ENCODE measurements at regions not wholly inside any gene's neighbourhood (a gene's known extent, or its start where the extent isn't known, plus 50 kb on each side); places are given as distances from the start of the nearest gene placed in this dataset.

- no peaks in the 10 kb centered on the region for H3K27me3 Mint-ChIP-seq (ENCODE audit: low read depth)
- H3K4me1 Mint-ChIP-seq (ENCODE audit: low read depth) = no peaks in the 10 kb centered on the region
- H3K9me3 Mint-ChIP-seq = peaks cover 8% of the 10 kb centered on the region
- ATAC-seq (no peak), DNase-seq (no peak)
- no peak overlapping the region for H3K4me3 Mint-ChIP-seq
- H3K36me3 Mint-ChIP-seq (ENCODE audit: insufficient read depth) = no peaks in the 10 kb centered on the region
Measured at GRCh38 chr10:35927341-35927740, 285.2 kb upstream of the FZD8 start.

- Mint-ChIP-seq H3K4me1 (ENCODE audit: low read depth) (no peaks in the 10 kb centered on the region), H3K27me3 (ENCODE audit: low read depth) (no peaks in the 10 kb centered on the region), H3K36me3 (ENCODE audit: insufficient read depth) (no peaks in the 10 kb centered on the region), H3K9me3 (peaks cover 8% of the 10 kb centered on the region), H3K4me3 (no peak overlapping the region)
- ATAC-seq (no peak), DNase-seq (no peak)
Measured at GRCh38 chr10:35926846-35927245, 284.8 kb upstream of the FZD8 start.

- ATAC-seq (no peak), DNase-seq (no peak)
- Mint-ChIP-seq H3K36me3 (ENCODE audit: insufficient read depth) (no peaks in the 10 kb centered on the region), H3K9me3 (peaks cover 5% of the 10 kb centered on the region), H3K4me1 (ENCODE audit: low read depth) (no peaks in the 10 kb centered on the region), H3K27me3 (ENCODE audit: low read depth) (no peaks in the 10 kb centered on the region), H3K4me3 (no peak overlapping the region)
Measured at GRCh38 chr10:35925493-35925892, 283.4 kb upstream of the FZD8 start.

GRCh38 chr10:35924759-35925158 is 282.7 kb upstream of the FZD8 start:
- Mint-ChIP-seq H3K36me3 (ENCODE audit: insufficient read depth) (no peaks in the 10 kb centered on the region), H3K9me3 (peaks cover under 1% of the 10 kb centered on the region), H3K4me3 (no peak overlapping the region), H3K27me3 (ENCODE audit: low read depth) (no peaks in the 10 kb centered on the region), H3K4me1 (ENCODE audit: low read depth) (no peaks in the 10 kb centered on the region)
- DNase-seq (no peak), ATAC-seq (no peak)

GRCh38 chr10:35922876-35923600 is 280.9 kb upstream of the FZD8 start:
- no peaks in the 10 kb centered on the region for H3K27me3 Mint-ChIP-seq (ENCODE audit: low read depth)
- ATAC-seq = no peak
- no peaks in the 10 kb centered on the region for H3K4me1 Mint-ChIP-seq (ENCODE audit: low read depth)
- no peak overlapping the region for H3K4me3 Mint-ChIP-seq
- H3K36me3 Mint-ChIP-seq (ENCODE audit: insufficient read depth) = no peaks in the 10 kb centered on the region
- no peak for DNase-seq
- H3K9me3 Mint-ChIP-seq = no peaks in the 10 kb centered on the region

- Mint-ChIP-seq H3K36me3 (ENCODE audit: insufficient read depth) (no peaks in the 10 kb centered on the region), H3K4me3 (no peak overlapping the region), H3K9me3 (no peaks in the 10 kb centered on the region), H3K27me3 (ENCODE audit: low read depth) (no peaks in the 10 kb centered on the region), H3K4me1 (ENCODE audit: low read depth) (no peaks in the 10 kb centered on the region)
- ATAC-seq (no peak), DNase-seq (no peak)
Measured at GRCh38 chr10:35921866-35922350, 279.8 kb upstream of the FZD8 start.

- DNase-seq (no peak), ATAC-seq (no peak)
- no peaks in the 10 kb centered on the region for H3K36me3 Mint-ChIP-seq (ENCODE audit: insufficient read depth)
- no peaks in the 10 kb centered on the region for H3K27me3 Mint-ChIP-seq (ENCODE audit: low read depth)
- H3K4me3 Mint-ChIP-seq = no peak overlapping the region
- H3K9me3 Mint-ChIP-seq = no peaks in the 10 kb centered on the region
- no peaks in the 10 kb centered on the region for H3K4me1 Mint-ChIP-seq (ENCODE audit: low read depth)
Measured at GRCh38 chr10:35916791-35917190, 274.7 kb upstream of the FZD8 start.

GRCh38 chr10:35913628-35914027 is 271.5 kb upstream of the FZD8 start:
- H3K4me3 Mint-ChIP-seq = no peak overlapping the region
- no peak for ATAC-seq

GRCh38 chr10:35912615-35913569 is 270.8 kb upstream of the FZD8 start:
- H3K4me1 Mint-ChIP-seq (ENCODE audit: low read depth) = no peaks in the 10 kb centered on the region
- H3K9me3 Mint-ChIP-seq = no peaks in the 10 kb centered on the region
- ATAC-seq (no peak), DNase-seq (no peak)
- no peak overlapping the region for H3K4me3 Mint-ChIP-seq
- H3K27me3 Mint-ChIP-seq (ENCODE audit: low read depth) = no peaks in the 10 kb centered on the region
- no peaks in the 10 kb centered on the region for H3K36me3 Mint-ChIP-seq (ENCODE audit: insufficient read depth)

More at GRCh38 chr10:35913628-35914027, 271.5 kb upstream of the FZD8 start:
- DNase-seq = no peak
- Mint-ChIP-seq H3K27me3 (ENCODE audit: low read depth) (no peaks in the 10 kb centered on the region), H3K9me3 (no peaks in the 10 kb centered on the region), H3K4me1 (ENCODE audit: low read depth) (no peaks in the 10 kb centered on the region), H3K36me3 (ENCODE audit: insufficient read depth) (no peaks in the 10 kb centered on the region)

GRCh38 chr10:35911954-35912353 is 269.9 kb upstream of the FZD8 start:
- no peaks in the 10 kb centered on the region for H3K9me3 Mint-ChIP-seq
- DNase-seq = no peak
- no peak overlapping the region for H3K4me3 Mint-ChIP-seq
- no peaks in the 10 kb centered on the region for H3K36me3 Mint-ChIP-seq (ENCODE audit: insufficient read depth)
- no peaks in the 10 kb centered on the region for H3K4me1 Mint-ChIP-seq (ENCODE audit: low read depth)
- no peaks in the 10 kb centered on the region for H3K27me3 Mint-ChIP-seq (ENCODE audit: low read depth)
- no peak for ATAC-seq

- no peak overlapping the region for H3K4me3 Mint-ChIP-seq
- no peaks in the 10 kb centered on the region for H3K36me3 Mint-ChIP-seq (ENCODE audit: insufficient read depth)
- ATAC-seq (no peak), DNase-seq (no peak)
- no peaks in the 10 kb centered on the region for H3K27me3 Mint-ChIP-seq (ENCODE audit: low read depth)
- H3K4me1 Mint-ChIP-seq (ENCODE audit: low read depth) = no peaks in the 10 kb centered on the region
- no peaks in the 10 kb centered on the region for H3K9me3 Mint-ChIP-seq
Measured at GRCh38 chr10:35911233-35911632, 269.1 kb upstream of the FZD8 start.

- Mint-ChIP-seq H3K9me3 (no peaks in the 10 kb centered on the region), H3K27me3 (ENCODE audit: low read depth) (no peaks in the 10 kb centered on the region), H3K4me1 (ENCODE audit: low read depth) (no peaks in the 10 kb centered on the region), H3K4me3 (no peak overlapping the region), H3K36me3 (ENCODE audit: insufficient read depth) (no peaks in the 10 kb centered on the region)
- no peak for ATAC-seq
- DNase-seq = no peak
Measured at GRCh38 chr10:35910234-35910633, 268.1 kb upstream of the FZD8 start.

- H3K4me1 Mint-ChIP-seq (ENCODE audit: low read depth) = no peaks in the 10 kb centered on the region
- H3K9me3 Mint-ChIP-seq = no peaks in the 10 kb centered on the region
- DNase-seq (no peak), ATAC-seq (no peak)
- H3K27me3 Mint-ChIP-seq (ENCODE audit: low read depth) = no peaks in the 10 kb centered on the region
- H3K36me3 Mint-ChIP-seq (ENCODE audit: insufficient read depth) = no peaks in the 10 kb centered on the region
- no peak overlapping the region for H3K4me3 Mint-ChIP-seq
Measured at GRCh38 chr10:35909121-35909720, 267.1 kb upstream of the FZD8 start.

GRCh38 chr10:35908451-35908850 is 266.4 kb upstream of the FZD8 start:
- no peaks in the 10 kb centered on the region for H3K4me1 Mint-ChIP-seq (ENCODE audit: low read depth)
- no peaks in the 10 kb centered on the region for H3K36me3 Mint-ChIP-seq (ENCODE audit: insufficient read depth)
- no peak for DNase-seq
- no peaks in the 10 kb centered on the region for H3K9me3 Mint-ChIP-seq
- H3K4me3 Mint-ChIP-seq = no peak overlapping the region
- ATAC-seq = no peak
- no peaks in the 10 kb centered on the region for H3K27me3 Mint-ChIP-seq (ENCODE audit: low read depth)
